ENCODE measurements at regions not wholly inside any gene's neighbourhood (a gene's known extent, or its start where the extent isn't known, plus 50 kb on each side); places are given as distances from the start of the nearest gene placed in this dataset.
"Not testable (repeated sequence)": the region's sequence is repeated elsewhere in the genome, so short reads cannot be mapped to it uniquely, and the experiment has no call there.

GRCh38 chr12:127469331-127469730 lies 797.6 kb upstream of the TMEM132C start:
- DNase-seq (ENCODE audit: low spot score): no peak

- DNase-seq (ENCODE audit: low spot score): no peak
These were observed 793.2 kb upstream of the TMEM132C start for GRCh38 chr12:127473766-127474165.

GRCh38 chr12:127479256-127479655 lies 787.7 kb upstream of the TMEM132C start:
- DNase-seq (ENCODE audit: low spot score): no peak

DNA sequence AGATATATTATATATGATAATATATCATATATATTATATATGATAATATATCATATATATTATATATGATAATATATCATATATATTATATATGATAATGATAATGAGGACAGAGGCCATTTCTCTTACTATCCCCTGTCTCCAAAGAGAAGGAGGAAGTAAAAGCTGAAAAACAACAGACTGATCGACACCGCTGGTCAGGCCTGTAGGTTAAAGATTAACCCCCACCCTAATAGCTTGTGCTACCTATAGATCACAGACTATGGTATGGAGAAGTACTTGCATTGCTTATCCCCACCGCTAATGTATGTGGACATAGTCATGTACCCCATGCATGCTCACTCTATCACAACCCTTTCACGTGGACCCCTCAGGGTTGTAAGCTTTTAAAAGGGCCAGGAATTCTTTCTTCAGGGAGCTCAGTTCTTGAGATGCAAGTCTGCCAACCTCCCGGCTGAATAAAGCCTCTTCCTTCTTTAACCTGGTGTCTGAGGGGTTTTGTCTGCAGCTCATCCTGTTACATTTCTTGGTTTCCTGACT lies 786.1 kb upstream of the TMEM132C start:
- no peak for DNase-seq (ENCODE audit: low spot score)

GRCh38 chr12:127482950-127483349 lies 784.0 kb upstream of the TMEM132C start:
- no peak for DNase-seq (ENCODE audit: low spot score)

- DNase-seq (ENCODE audit: low spot score): no peak
These were observed 781.4 kb upstream of the TMEM132C start for GRCh38 chr12:127485528-127485927.

DNA sequence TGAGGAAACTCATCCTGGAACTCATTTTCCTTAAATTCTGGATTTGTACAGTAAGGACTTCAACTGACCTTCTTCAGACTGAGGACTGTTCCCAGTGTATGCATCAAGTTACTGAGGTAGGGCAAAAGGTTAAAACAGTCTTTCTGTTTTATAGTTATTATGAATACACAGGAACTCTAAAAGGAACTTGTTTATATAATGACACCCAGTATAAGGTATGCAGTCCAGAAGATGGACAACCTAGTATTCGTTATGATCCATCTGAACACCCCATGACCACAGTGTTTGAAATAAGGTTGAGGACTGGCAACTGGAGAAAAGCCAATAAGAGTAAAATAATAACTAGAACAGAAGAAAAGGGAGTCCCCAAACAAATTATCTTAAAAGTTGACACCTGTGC lies 779.9 kb upstream of the TMEM132C start:
- DNase-seq (ENCODE audit: low spot score): no peak

DNA sequence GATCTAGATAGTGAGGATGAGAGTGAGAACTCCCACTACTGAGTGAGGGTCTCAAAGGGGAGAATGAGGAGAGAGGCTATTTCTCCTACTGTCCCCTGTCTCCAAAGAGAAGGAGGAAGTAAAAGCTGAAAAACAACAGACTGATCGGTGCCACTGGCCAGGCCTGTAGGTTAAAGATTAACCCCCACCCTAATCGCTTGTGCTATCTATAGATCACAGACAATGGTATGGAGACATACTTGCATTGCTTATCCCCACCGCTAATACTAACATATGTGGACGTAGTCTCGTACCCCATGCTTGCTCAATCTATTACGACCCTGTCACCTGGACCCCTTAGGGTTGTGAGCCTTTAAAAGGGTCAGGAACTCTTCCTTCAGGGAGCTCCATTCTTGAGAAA lies 777.9 kb upstream of the TMEM132C start:
- no peak for DNase-seq (ENCODE audit: low spot score)

DNA sequence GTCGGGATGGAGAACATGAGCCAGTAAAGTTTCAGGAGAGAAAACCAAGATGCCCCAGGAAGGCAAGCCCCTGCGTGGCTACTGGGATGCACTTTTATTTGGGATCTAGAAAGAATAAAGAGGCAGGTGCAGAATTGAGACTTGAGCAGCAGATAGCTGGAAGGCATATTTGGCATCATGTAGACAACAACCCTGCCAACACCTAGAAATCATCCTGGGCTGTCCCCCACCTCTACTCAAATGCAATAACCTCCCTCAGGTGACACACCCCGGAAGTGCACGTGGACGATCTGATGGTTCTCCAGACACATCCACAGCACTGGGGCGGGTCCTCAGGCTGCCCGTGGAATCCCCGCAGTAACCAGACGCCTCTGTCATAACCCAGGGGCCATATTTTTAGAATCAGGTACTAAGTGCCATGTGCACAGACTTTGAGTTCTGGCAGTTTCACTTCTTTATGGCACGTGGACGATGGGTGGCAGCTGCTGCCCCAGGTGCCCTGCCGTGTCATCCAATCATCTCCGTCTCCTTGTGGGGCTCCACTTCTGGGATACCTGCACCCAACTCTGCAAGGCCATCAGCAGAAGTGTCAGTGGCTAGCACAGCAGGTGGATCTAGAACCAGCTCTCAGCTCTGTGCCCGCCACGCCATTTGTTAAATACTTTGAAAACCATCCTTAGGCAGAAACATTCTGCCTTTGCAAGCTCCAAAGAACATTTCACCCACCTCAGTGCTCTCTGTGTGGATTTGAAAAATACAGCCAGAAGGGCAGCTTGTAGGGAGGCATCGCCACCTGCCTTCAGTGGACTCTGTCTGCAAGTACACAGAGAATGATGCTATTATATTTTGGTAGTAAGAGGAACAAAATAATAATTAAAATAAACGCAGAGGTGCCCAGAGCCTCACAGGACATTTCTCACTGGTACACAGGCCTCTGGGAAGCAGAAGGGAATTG lies 771.7 kb upstream of the TMEM132C start:
- DNase-seq (ENCODE audit: low spot score): no peak

DNA sequence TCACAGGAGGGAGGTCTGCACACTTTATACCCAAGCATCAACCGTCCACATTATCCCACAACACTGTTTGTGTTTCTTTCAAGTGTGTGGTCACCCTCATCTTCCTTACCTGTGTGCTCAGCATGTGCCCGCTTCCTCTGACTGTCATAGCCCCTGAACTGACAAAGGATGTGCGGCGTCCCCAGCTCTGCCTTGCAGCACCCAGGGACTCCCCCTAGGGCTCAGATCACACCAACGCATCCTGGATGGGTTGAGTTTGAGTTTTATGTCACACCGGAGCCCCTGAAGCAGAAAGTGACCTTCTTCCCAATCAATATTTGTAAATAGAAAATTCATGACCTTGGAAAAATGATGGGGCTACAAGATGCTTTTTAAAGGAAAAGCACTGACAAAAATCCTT lies 770.7 kb upstream of the TMEM132C start:
- DNase-seq (ENCODE audit: low spot score): no peak

DNA sequence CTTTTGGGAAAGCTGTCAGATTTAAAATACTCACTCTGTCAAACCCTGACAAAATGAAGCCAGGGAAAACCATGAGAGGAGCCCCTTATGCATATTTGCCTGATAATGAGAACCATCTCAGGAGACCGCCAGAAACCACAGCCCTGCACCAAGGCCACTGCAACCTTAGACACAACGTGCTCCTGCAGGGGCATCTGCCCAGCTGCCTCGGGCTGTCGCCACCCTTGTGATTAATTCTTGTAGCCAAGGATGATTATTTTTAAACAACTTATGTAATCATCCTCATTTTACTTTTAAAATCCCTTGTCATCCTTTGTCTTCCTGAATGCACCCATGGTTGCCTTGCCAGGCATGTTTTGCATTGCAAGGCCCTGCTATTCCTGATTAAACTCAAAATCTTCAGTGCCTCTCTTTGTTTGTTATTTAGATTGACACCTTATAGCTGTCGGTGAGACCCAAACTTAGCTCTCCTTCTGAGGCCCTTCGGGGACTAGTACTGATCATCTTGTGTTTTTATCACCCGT lies 766.4 kb upstream of the TMEM132C start:
- DNase-seq (ENCODE audit: low spot score): no peak

- DNase-seq (ENCODE audit: low spot score): no peak
These were observed 765.1 kb upstream of the TMEM132C start for GRCh38 chr12:127501916-127502315.

GRCh38 chr12:127503246-127503645 lies 763.7 kb upstream of the TMEM132C start:
- DNase-seq (ENCODE audit: low spot score): no peak

GRCh38 chr12:127503996-127504395 lies 763.0 kb upstream of the TMEM132C start:
- not testable (repeated sequence) for DNase-seq (ENCODE audit: low spot score)

- DNase-seq (ENCODE audit: low spot score): no peak
These were observed 762.1 kb upstream of the TMEM132C start for GRCh38 chr12:127504874-127505273.

DNA sequence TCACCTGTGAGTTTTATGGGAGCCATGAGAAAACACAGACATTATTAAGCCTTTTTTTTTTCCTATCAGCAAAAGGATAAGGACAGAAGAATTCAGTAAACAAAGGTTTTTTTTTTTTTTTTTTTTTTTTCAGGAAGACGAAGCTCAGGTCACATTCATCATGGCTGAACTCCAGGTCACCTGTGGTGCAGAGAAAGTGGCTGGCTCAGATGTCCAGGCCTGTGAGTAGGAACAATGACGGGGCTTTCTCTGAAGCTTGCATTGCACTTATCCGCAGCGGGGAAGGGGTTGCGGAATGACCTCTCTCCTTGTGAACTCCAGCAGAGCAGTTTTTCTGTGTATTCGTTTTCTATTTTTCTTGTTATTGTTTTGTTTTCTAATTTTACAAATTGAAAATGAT lies 759.6 kb upstream of the TMEM132C start:
- no peak for DNase-seq (ENCODE audit: low spot score)

DNA sequence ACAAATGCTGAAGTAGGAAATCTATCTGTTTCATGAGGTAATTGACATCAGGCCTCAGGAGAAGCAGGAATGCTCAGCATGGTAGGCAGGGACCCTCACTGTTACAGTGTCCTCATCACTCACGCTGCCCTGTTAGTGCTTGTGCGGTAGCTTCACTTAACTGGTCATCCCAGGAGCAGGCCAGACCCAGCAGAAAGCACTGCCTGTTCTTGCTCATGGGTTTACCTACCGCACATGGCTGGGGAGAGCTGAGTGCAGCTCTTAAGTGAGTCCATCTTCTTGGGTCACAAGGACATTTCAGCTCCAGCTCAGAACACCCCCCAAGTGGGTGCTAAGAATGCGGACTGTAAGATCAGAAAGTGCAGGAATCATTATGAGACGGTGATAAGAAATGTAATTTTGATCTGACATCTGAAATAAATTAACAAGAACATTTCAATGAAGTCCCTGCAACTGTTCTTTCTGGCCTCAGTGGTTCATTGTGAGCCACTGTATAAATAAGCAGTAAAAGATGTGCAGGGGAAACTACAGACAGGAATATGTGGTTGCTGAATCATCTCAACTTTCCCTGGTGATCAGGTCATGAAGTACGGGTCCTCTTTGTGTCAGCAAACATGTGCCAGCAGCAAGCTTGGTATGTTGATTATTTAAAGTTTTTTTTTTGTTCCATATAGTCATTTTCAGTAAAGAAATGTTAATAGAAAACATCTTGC lies 757.7 kb upstream of the TMEM132C start:
- no peak for DNase-seq (ENCODE audit: low spot score)

- DNase-seq (ENCODE audit: low spot score): no peak
These were observed 751.0 kb upstream of the TMEM132C start for GRCh38 chr12:127515941-127516340.

DNA sequence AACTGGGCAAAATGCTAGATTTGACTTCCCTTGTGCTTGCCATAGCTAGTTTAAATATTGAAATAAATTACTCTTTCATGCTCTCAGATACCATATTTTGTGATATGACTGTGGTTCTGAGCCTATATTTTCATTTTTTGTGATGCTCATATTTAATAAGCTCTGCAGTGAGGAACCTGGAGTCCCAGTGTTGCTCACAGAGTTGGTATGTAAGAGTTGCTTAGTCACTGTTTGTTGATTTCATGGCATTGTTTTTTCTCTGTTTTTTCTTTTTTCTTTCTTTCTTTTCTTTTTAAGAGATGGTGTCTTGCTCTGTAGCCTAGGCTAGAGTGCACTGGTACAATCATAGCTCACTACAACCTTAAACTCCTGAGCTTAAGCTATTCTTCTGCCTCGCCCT lies 750.5 kb upstream of the TMEM132C start:
- DNase-seq (ENCODE audit: low spot score): no peak

DNA sequence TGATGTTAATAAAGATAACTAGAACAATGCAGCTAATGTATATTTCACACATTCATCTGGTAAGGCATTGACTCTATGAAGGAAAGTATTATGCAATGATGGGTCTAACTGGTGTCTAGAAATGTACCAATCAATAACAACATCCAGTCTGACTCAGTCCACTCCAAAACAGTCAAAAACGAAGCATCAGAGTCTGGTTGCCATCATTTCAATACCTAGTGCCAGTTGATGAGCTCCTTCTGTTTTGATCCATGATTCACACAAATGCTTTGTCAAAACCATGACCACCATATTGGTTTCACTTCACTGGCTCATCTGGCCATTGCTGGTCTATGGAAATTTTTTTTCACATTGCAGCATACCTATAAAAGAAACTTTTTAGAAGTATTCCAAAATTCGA lies 747.2 kb upstream of the TMEM132C start:
- DNase-seq (ENCODE audit: low spot score): no peak

- DNase-seq (ENCODE audit: low spot score): no peak
These were observed 740.0 kb upstream of the TMEM132C start for GRCh38 chr12:127526925-127527324.

DNA sequence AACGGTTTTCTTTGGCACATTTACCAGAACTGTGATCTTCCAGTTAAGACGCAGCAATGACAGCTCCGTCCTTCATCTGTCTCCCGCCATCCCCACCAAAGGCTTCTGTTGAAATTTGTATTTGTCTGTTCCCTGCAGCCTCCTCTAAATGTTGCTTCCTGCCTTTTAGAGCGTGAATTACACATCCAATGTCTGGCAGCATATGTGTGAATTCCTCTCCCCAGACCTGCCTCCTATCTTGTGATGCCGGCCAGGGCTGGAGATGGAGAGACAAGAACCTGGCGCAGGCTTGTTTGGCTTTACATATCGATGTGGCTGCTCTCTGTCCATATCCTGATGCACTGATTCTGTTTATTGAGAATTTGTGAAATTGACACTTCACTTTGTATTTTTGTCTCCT lies 738.4 kb upstream of the TMEM132C start:
- no peak for DNase-seq (ENCODE audit: low spot score)

DNA sequence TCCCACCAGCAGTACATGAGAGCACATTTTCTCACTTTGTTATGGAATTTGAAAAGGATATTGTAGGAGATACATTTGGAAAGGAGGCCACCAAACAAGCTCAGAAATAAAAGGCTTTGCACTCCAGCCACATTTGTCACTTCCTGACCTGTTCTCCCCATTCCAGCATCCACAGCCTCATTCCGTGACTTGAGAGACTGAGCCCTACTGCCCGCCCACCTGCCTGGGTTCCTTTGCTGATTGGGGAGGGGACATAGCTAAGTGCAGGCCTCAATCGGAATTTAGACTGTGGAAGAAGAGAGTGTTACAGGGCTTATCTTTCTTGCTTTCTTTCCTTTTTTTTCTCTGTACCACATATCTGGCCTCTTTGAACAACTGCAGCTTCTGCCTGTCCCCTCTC lies 735.4 kb upstream of the TMEM132C start:
- no peak for DNase-seq (ENCODE audit: low spot score)
